ENCODE measurements at regions not wholly inside any gene's neighbourhood (a gene's known extent, or its start where the extent isn't known, plus 50 kb on each side); places are given as distances from the start of the nearest gene placed in this dataset.
"Not testable (repeated sequence)": the region's sequence is repeated elsewhere in the genome, so short reads cannot be mapped to it uniquely, and the experiment has no call there.

DNA sequence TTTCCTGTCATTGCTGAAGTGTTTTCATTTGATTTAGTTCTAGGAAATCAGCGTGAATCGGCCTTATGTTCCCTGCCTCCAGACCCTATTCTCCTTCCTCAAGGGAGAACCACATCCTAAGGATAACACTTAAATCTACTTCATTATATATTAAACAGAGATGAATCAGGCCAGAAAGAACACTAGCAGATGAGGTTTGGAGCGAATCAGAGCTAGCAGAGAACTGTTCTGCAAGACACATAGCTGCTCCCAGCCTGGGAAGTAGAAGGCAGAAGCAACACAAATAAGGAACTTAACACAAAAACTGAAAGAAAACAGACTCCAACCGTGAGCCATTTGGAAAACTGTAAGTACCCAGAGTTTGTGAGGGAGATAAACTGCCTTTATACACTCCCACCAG lies 718.2 kb downstream of the SEMA5A start:
- no peak for DNase-seq

DNA sequence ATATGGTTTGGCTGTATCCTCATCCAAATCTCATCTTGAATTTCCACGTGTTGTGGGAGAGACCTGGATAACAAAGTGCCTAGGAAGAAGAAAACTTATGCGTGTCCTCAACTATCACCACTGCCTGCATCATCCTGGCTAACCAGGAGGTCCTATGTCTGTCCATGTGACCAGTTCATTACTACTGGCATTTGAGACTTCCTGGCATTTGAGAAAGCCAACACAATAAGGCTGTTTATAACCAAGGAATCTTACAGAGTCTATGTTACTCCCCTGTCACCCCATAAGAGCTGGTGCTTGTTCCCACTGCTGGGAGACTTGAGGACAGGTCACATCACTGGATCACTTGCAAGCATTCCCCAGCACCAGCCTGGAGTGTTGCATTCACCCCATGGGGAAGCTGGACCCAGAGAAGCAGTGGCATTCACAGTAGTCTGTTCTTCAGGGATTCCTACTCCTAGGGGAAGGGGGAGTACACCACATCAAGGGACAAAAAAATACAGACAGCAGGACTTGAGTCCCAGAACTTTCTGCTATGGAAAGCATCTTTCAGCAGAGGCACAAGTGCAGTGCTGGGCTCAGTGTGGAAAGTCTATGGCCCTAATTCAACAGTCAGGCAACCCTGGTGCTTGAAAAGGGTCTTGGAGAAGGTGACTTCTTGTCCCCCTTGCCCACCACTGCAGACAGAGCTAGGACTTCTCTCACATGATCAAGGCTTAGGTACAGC lies 717.1 kb downstream of the SEMA5A start:
- no peak for DNase-seq

DNA sequence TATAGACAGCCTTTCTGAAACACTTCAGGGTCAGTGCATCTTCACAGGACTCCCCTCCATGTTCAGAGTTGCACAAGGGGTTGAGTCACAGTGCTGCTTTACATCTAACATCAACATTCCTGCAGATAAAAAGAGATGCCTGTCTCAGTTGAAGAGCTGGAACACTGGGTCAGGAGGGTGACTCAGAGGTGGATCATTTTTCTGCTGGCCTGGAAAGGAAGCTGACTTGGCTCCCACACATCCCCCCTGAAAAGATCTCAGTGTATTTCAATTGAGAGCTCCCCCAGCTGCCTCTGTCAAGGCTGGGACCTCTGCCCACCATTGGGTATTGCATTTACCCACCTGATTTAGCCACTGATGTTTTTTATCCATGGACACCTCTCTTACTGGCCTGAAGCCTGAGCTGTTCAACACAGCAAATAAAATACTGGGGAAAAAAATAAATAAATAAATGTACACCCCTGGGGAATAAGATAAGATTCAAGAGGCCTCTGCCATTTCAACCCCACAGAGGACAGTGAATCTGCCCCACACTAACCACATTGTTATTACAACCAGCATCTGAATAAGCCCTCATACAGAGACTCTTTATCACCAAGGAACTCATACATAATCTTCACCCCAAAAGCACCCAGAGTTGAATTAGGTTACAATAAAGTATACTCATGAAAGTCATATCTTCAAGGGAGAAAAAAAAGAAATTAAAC lies 716.4 kb downstream of the SEMA5A start:
- no peak for DNase-seq

DNA sequence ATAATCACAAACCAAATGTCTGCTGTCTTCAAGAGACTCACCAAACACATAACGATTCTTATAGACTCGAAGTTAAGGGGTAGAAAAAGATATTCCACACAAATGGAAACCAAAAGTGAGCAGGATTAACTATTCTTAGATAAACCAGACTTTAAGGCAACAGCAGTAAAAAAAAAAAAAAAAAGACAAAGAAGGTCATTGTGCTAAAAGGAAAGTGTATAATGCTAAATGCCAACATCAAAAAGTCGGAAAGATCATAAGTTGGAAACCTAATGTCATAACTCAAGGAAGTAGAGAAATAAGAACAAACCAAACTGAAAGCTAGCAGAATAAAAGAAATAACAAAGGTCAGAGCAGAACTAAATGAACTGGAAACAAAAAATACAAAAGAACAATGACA lies 714.6 kb downstream of the SEMA5A start:
- no peak for DNase-seq

DNA sequence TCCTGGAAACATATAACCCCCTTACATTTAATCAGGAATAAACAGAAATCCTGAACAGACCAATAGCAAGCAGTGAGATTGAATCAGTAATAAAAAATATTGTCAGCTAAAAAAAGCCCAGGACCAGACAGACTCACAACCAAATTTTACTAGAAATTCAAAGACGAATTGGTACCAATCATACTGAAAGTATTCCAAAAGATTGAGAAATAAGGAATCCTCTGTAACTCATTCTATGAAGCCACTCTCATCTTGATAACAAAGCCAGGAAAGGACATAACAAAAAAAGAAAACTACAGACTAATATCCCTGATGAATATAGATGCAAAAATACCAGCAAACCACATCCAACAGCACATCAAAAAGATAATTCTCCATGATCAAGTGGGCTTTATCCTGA lies 714.0 kb downstream of the SEMA5A start:
- no peak for DNase-seq

DNA sequence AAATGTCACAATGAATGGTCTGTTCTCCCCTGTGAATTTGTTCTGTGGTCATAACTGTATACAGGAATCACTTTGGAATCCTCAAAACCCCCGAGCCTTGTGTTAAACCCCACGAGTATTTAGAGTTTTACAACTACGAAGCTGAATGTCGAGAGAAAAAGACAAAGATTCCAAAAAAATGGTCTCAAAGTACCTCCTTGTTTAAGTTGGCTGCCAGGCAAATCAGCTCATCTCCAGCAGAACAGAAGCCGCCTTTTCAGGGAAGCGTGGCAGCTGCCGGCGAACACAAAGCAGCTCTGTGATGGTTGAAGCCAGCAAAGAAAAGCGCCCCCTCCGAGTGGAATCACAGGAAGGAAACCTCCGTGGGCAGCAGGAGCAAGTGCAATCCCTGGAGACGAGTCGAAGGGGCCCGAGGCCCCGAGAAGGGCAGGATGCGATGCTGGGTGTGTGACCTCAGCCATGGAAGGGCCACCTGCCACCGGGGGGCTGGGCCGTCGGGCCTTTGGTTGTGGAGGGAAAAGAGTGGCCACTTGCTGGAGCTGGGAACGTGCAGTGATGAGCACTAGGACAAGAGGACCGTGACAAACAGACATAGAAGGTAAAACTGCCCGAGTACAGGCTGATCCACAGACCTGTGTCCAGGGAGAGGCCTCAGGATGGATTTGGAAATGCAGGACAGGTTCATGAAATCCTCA lies 706.4 kb downstream of the SEMA5A start:
- DNase-seq: no peak

DNA sequence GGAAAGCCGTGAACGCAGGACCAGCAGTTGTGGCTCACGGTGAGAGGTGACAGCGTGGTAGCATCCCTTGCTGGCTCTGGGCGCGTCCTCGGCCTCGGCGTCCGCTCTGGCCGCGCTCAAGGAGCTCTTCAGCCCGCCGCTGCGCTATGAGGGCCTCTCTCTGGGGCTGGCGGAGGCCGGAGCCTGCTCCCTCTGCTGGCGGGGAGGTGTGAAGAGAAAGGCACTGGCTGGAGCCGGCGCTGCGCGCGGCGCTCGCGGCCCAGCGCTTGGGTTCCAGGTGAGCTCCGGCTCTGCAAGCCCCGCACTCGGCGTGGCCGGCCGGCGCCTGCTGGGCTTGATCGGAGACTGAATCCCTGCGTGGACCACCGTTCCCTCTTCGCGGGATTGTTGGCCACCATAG lies 705.6 kb downstream of the SEMA5A start:
- no peak for DNase-seq

DNA sequence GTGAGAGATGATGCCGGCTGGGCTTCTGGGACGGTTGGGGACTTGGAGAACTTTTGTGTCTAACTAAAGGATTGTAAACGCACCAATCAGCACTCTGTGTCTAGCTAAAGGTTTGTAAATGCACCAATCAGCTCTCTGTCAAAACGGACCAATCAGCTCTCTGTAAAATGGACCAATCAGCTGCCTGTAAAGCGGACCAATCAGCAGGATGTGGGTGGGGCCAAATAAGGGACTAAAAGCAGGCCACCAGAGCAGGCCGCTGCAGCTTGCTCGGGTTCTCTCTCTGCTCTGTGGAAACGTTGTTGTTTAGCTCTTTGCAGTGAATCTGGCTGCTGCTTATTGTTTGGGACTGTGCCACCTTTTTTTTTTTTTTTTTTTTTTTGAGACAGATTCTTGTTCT lies 705.1 kb downstream of the SEMA5A start:
- not testable (repeated sequence) for DNase-seq

DNA sequence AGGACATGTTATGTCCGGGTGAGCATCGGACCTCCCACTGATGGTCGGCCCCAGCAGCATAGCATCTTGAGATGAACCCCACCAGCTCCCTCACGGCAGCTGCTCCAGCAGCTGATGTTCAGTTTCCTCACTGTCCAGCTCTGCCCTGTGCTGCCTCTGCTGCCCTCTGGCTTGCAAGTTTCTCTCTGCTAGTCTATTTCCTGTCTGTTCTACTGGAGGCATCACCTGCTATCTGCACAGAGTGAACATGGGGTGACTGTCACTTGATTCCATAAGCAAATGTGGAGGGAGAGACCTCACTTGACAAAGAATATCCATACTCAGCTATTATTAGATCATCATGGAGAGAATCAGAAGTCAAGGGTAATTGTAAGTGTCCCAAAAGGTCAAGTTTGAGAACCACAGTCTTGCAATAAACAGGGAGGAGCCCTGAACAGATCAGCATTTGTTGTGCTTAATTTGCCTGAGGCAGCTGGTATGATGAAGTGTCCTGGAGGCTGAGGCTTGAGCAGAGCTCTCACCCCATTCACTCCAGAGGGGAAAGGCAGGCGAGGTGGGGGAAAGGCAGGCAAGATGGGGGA lies 702.8 kb downstream of the SEMA5A start:
- DNase-seq: peak; percentile 76

DNA sequence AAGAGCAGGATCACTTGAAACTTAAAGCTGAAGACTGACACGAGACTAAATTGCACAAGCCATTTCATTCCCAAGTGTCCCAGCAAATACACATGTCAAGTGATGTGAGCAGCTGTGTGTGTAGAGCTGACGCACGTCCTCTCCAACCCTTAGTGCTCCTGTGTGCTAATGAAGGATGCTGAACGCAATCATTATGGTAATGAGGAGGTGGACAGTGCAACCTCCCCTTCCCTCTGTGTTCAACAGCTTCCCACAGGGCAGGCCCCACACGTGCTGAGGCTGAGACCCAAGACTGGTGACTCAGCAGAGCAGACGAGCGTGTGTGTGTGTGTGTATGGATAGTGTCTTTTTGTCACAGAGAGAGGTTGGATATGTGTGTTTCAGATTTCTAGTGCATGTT lies 702.1 kb downstream of the SEMA5A start:
- DNase-seq: peak; percentile 95

DNA sequence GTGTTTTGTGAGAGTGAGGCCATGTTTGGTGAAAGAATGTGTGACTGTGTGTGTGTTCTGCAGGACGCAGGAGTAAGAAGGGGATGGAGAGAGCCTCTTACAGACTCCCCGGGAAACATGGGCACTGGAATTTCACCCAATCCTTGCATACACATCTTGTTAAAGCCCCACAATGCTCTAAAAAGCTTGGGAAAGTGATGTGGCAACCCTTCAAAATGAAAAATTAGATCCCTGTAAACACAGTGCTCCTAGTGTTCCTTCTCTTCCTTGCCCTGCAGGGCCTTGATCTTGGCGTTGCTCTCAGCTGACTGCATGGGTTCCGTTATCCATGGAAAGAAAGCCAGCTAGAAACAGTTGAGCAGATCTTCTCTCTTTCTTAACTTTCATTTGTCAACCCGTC lies 701.7 kb downstream of the SEMA5A start:
- no peak for DNase-seq

DNA sequence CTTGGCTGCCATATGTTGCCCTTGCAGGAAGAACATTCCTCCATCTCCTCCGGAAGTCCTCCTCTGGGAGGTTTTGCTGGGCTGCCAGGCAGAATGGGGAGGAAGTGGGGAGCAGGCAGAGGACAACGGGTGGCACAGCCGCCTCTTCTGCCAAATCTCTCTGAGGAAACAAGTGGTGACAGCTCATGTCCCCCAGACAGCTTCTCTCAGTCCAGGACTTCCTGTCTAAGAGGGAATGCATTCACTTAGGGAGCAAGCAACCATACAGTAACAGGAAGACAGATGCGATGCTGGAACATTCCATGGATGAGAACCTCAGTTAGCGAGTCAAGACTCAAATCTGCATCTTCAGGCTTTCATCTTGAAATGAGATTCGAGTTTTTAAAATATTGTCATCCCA lies 701.0 kb downstream of the SEMA5A start:
- no peak for DNase-seq

DNA sequence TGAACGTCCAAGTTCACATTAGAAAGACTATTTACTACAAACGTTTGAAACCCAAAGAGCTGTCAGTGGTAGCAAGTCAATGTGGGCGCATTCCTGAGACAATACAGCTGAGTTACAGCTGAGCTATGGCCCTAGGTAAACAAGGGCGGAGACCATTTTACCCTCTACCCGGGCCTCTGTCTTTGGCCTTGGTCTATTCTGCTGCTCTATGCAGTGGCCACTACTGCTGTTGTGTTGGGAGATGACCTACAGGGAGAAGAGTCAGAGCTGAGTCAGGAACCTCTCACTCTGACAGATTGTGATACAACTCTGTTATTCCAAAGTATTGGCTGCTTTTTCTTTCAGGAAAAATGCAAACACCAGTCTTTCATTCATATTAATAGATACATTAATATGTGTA lies 700.6 kb downstream of the SEMA5A start:
- DNase-seq: no peak

DNA sequence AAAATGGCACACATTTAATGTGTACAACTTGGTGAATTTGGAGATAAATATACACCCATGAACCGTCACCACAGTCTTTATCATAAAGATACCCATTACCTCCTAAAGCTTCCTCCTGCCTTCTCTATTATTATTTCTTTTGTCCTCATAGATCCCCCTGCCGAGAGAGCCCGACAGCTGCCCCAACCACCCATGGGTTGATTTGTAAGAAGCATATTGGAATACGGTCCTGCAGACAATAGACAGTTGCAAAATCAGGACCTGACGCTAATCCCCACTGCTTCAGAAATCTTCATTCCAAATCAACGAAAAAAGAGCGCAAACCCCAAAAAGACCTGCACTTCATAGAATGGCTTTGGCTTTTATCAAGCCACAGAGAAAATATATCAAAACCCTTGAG lies 697.5 kb downstream of the SEMA5A start:
- DNase-seq: no peak

DNA sequence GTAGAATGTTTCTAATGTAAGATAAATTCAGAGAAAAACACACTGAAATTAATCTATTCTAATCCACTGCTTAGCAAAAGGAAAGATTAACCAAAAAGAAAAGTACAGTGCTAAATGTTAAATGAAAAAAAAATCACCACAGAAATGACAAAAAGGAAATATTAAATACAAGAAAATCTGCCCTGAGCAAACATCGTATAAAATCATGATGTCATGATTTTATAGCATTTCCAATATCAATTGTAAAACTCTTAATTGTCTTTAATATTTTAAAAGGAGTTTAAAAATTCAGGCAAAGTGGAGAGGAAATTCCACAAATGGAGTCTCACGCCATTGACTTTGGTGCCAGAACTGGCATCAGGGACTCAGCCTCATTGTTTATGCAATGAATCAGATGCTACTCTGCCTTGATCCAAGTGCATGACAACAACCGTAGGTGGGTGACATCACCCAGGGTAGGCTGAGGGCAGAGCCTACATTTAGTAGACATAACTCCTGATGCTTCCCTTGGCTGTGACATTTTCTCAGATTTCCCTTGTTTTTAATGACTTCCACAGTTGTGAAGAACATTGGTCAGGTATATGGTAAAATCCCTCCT lies 696.8 kb downstream of the SEMA5A start:
- DNase-seq: no peak

DNA sequence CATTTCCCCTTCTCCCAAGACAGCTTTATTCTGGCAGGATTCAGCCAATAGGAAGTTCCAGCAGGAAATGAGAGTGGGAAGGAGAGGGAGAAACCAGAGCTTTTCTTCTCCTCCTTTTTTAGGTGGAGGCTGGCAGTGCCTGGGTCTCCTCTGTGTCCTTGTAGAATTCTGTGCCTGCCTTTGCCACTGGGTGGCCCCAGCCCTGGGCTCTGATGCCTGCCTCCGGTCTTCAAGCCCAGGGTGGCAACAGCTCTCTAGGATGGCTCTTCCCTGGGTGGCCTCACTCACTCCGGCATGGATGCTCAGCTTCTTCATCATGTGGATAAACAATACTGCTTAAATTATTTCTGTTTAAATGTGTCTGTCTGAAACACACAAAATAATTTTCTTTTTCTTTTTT lies 694.8 kb downstream of the SEMA5A start:
- no peak for DNase-seq

DNA sequence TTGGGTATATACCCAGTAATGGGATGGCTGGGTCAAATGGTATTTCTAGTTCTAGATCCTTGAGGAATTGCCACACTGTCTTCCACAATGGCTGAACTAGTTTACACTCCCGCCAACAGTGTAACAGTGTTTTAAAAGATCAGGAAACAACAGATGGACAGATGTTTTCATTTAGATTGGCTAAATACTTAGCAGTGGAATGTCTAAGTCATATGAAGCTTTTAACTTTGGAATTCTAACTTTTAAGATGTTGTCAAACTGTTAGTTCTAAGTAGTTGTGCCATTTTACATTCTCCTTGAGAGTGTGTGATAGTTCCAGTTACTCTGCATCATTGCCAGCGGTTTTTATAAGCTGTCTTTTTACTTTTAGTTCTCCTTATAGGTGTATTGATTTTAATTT lies 688.8 kb downstream of the SEMA5A start:
- no peak for DNase-seq

DNA sequence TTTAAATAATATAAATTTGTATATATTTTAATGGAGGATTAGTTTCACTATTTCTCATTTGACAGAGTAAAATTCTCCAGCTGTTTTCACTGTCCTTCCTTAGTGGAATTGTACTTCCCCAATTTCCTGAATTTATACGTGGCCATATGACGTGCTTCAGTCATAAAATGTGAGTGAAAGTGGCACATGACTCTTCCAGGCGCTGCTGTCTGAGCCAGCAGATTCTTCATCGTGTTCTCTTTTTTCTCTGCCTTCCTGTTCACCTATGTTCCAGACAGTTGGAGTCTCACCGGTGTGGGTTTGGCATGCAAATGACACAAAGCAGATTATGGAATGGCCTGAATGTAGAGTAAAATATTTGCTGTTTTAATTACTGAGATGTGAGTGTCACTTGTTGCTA lies 684.1 kb downstream of the SEMA5A start:
- DNase-seq: no peak

DNA sequence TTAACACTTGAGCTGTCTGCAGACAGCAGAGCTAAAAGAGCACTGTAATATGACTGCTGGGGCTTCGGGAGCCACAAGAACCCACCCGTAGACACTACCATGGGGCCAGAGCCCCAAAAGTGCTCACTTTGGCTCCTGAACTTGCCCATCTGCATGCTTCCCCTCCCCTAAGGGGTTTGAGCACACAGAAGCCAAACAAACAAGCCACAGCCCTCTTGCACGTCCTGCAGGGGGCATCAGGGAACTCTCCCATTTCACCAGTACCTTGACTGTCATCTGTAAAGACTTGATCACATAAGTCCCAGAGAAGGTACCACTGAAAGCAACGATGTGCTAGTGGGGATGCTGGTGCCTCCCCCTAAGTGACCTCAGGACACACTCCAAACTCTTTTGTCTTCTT lies 681.8 kb downstream of the SEMA5A start:
- peak; percentile 15 for DNase-seq

DNA sequence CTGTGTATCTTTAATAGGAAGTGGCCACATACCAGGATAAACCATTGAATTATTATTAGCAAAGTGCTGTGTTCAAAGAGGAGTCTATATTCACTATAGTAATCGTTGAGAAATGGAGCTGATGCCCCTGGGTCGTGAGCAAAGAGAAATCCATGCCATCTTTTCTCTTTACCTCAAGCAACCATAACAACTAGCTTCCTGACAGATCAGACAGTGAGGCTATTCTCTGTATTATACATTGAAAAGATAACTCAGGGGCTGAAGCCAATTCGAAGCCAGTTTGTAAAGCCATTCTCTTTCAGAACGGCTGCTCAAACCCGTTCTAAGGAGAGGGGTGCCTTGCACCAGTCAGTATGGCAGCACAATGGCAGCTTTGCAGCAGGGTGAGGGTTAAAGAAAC lies 680.6 kb downstream of the SEMA5A start:
- no peak for DNase-seq

DNA sequence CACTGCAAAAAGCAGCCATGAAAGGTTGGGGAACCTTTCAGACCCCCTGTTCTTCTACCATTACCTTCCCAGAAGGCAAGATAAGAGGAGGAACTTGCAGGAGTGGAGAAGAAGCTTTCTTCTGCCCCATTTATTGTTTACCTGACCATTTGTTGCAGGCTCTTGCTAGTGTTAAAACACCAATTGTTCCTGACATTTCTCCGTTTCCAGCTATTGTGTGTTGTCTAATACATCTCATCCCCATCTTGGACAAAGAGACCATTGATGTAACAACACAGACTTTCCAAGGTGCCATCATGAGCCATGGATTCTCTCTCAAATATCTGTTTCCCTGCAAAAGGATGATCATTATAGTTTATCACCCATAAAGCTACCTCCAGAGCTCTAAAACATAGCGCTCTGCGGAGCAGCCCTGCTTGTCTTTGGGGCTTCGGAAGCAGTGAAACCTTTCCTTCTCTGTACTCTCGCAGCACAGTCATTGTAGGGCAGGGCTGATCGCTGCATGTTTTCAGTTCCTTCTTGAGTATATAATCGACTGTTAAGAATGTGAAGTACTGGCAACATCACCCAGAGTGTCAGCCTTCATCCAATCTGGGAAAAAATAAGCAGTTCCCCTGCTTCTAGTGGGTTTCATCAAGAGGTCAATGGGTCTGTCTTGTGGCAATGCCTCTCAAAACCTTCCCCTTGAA lies 680.0 kb downstream of the SEMA5A start:
- no peak for DNase-seq

DNA sequence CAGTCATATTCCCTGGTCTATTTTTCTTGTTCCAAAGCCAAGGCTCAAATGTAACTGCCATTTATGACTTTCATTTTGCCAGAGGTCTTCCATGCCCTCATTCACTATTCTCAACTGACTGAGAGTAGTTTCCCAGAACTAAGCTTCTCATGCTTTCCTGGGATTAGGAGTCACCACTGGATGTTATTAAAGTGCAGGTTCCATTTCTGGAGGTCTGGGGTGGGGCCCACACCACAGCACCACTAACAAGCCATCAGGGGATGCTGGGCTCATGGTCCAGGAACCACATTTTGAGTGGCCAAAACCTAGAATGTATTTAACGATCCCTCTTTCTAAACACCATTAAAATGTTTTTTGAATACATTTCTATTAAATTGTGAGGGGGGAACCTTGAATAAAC lies 677.6 kb downstream of the SEMA5A start:
- no peak for DNase-seq

DNA sequence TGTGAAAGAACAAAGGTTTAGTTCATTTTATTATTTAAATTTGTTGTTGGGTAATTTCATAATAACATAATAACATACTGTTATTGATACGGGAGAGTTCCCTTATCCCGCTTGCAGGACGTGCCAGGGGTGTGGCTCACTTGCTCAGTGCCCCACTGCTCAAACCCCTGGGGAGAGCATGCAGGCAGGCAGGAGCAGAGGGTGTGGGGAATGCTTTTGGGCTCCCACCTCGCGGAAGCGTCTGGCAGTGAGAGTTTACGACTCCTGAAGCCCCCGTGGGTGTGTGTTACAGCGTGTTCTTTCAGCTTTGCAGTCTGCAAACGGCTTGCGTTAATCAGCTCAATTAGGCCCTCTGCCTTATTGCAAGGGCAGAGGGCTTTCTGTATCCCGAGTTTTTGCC lies 675.9 kb downstream of the SEMA5A start:
- DNase-seq: no peak

Measured in NCI-H510A (cell line).